Liver (tissue), 8 donors: ENCODE measurements at regions not wholly inside any gene's neighbourhood (a gene's known extent, or its start where the extent isn't known, plus 50 kb on each side); places are given as distances from the start of the nearest gene placed in this dataset.

ENCODE experiments used
- DNase-seq: peaks from one replicate; pipeline ENCODE4 v3.0.0-alpha.2; 2017; ENCODE audit warnings: low spot score
- H3K27ac ChIP-seq, 2 donors: one replicate each; pipeline ENCODE4 v1.7.0; 2013; ENCODE audit warnings: inconsistent platforms in 2 of 2, low read length in 2 of 2, control low read depth in 1 of 2, low read depth in 1 of 2, mild to moderate bottlenecking in 1 of 2
- H3K27me3 ChIP-seq, 4 donors: one replicate each; pipeline versions ENCODE4 v1.6.1 to v1.7.0; 2013; ENCODE audit warnings: low read length in 3 of 4, inconsistent platforms in 1 of 4, mild to moderate bottlenecking in 1 of 4, moderate library complexity in 1 of 4; ENCODE audit not compliant: control insufficient read depth in 4 of 4, insufficient read depth in 4 of 4
- H3K36me3 ChIP-seq, 4 donors: one replicate each; pipeline versions ENCODE4 v1.6.1 to v1.7.0; 2013; ENCODE audit warnings: low read length in 3 of 4, mild to moderate bottlenecking in 3 of 4, low read depth in 1 of 4, moderate library complexity in 1 of 4; ENCODE audit not compliant: control insufficient read depth in 4 of 4, insufficient read depth in 3 of 4
- H3K4me1 ChIP-seq, 4 donors: one replicate each; pipeline versions ENCODE4 v1.6.1 to v1.7.0; 2013; ENCODE audit warnings: low read length in 3 of 4, mild to moderate bottlenecking in 3 of 4, moderate library complexity in 1 of 4; ENCODE audit not compliant: control insufficient read depth in 4 of 4, insufficient read depth in 4 of 4
- H3K4me3 ChIP-seq, 3 donors: one replicate each; pipeline versions ENCODE4 v1.6.1 to v1.7.0; 2013; ENCODE audit warnings: low read length in 3 of 3, control low read depth in 1 of 3, low read depth in 1 of 3, mild to moderate bottlenecking in 1 of 3
- H3K9ac ChIP-seq, 2 donors: one replicate each; pipeline ENCODE4 v1.7.0; 2013; ENCODE audit warnings: low read length in 2 of 2, mild to moderate bottlenecking in 2 of 2, moderate library complexity in 2 of 2, control low read depth in 1 of 2, low read depth in 1 of 2
- H3K9me3 ChIP-seq, 4 donors: one replicate each; pipeline versions ENCODE4 v1.6.1 to v1.7.0; 2013; ENCODE audit warnings: low read length in 3 of 4; ENCODE audit not compliant: control insufficient read depth in 4 of 4
- ATF3 ChIP-seq: IDR thresholded peaks from 2 replicates; pipeline ENCODE4 v1.6.1; 2016; ENCODE audit warnings: antibody characterized with exemption
- EGR1 ChIP-seq, 2 donors: IDR thresholded peaks; 2 replicates each; pipeline ENCODE4 v1.6.1; 2016 to 2018; ENCODE audit warnings: antibody characterized with exemption in 2 of 2, low read depth in 2 of 2
- FOXA1 ChIP-seq: IDR thresholded peaks from 2 replicates; pipeline ENCODE4 v1.6.1; 2016; ENCODE audit warnings: antibody characterized with exemption
- FOXA2 ChIP-seq: IDR thresholded peaks from 2 replicates; pipeline ENCODE4 v1.6.1; 2016; ENCODE audit warnings: antibody characterized with exemption
- GABPA ChIP-seq, 2 donors: IDR thresholded peaks in 1 of 2; conservative IDR thresholded peaks in 1 of 2; 2 replicates each; pipeline ENCODE4 v1.6.1; 2016; ENCODE audit warnings: antibody characterized with exemption in 2 of 2, mild to moderate bottlenecking in 1 of 2, moderate library complexity in 1 of 2
- HNF4A ChIP-seq, 2 donors: conservative IDR thresholded peaks; 2 replicates each; pipeline ENCODE4 v1.6.1; 2016; ENCODE audit warnings: antibody characterized with exemption in 2 of 2, mild to moderate bottlenecking in 2 of 2
- HNF4G ChIP-seq: IDR thresholded peaks from 2 replicates; pipeline ENCODE4 v1.6.1; 2016; ENCODE audit warnings: antibody characterized with exemption
- JUND ChIP-seq, 2 donors: IDR thresholded peaks; 2 replicates each; pipeline ENCODE4 v1.6.1; 2016; ENCODE audit warnings: antibody characterized with exemption in 2 of 2
- NR2F2 ChIP-seq: IDR thresholded peaks from 2 replicates; pipeline ENCODE4 v1.6.1; 2016; ENCODE audit warnings: antibody characterized with exemption
- RAD21 ChIP-seq, 2 donors: IDR thresholded peaks; 2 replicates each; pipeline ENCODE4 v1.6.1; 2016; ENCODE audit warnings: antibody characterized with exemption in 2 of 2, mild to moderate bottlenecking in 2 of 2
- REST ChIP-seq: IDR thresholded peaks from 2 replicates; pipeline ENCODE4 v1.6.1; 2016; ENCODE audit warnings: antibody characterized with exemption, mild to moderate bottlenecking
- RXRA ChIP-seq, 2 donors: IDR thresholded peaks; 2 replicates each; pipeline ENCODE4 v1.6.1; 2017 to 2018; ENCODE audit warnings: antibody characterized with exemption in 2 of 2, mild to moderate bottlenecking in 1 of 2
- SP1 ChIP-seq: IDR thresholded peaks from 2 replicates; pipeline ENCODE4 v1.6.1; 2018; ENCODE audit warnings: antibody characterized with exemption, mild to moderate bottlenecking
- TAF1 ChIP-seq: conservative IDR thresholded peaks from 2 replicates; pipeline ENCODE4 v1.6.1; 2016; ENCODE audit warnings: antibody characterized with exemption, mild to moderate bottlenecking
- WGBS: extraction: QIAGEN DNeasy Blood & Tissue Kit; methylation state at CpG from one replicate; pipeline ENCODE4 v1.1.7; 2013; 5-methylcytosine and 5-hydroxymethylcytosine counted together
- TF ChIP-seq, protein P1 (sequence below): fragments of 150-350 bp; IDR thresholded peaks from 2 replicates; pipeline ENCODE4 v1.5.1; 2017; ENCODE audit warnings: improper control_type of control experiment, low read depth, low read length; ENCODE audit not compliant: missing input control
- TF ChIP-seq, protein P2 (sequence below): IDR thresholded peaks from 2 replicates; pipeline ENCODE4 v1.6.1; 2016; ENCODE audit warnings: antibody characterized with exemption
- donor health status: healthy.
- donor health status: healthy.
- donor health status: healthy.
- donor health status: healthy.
- donor health status: healthy.

GRCh38 chr2:13537771-13538349 lies 821.1 kb downstream of the TRIB2 start:
- no peak for DNase-seq
- no peak overlapping the region for H3K4me3 ChIP-seq
- H3K27me3 ChIP-seq, result peaks cover 0 to 3% (median 0%) of the 10 kb centered on the region in 4 donors
- no peaks in the 10 kb centered on the region for H3K4me1 ChIP-seq
- no peak overlapping the region for H3K9ac ChIP-seq
- no peaks in the 10 kb centered on the region for H3K36me3 ChIP-seq
- H3K9me3 ChIP-seq, result no peaks in the 10 kb centered on the region
- WGBS, result 67% methylated on average over 9 of the region's 9 CpGs
- no peak for TF ChIP-seq SP1
- TF ChIP-seq HNF4A (conservative IDR thresholded peaks at IDR 0.05), result no peak
- H3K27ac ChIP-seq, result no peak overlapping the region

DNA sequence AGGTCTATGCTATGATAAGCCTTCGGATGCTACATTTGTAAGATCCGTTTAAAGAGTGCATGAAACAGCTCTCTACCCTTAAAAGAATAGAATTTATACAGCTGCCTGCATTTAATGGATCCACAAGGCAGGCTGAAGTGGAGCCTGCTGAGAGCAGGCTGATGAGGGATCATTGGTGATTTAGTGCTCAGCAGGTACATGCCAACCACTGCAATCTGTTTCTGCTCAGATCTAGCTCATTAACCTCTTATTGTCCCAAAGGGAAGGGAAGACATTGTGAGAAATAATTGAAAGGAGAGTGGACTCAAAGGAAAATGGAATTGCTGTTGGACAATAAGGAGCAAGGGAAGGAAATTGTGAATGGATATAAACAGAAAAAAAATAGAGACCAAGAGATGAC lies 822.6 kb downstream of the TRIB2 start:
- 58% methylated on average over 2 of the region's 2 CpGs for WGBS
- DNase-seq, result no peak
- H3K4me1 ChIP-seq, result no peaks in the 10 kb centered on the region
- H3K27me3 ChIP-seq, result peaks cover 0 to 3% (median 0%) of the 10 kb centered on the region in 4 donors
- TF ChIP-seq FOXA1 (no peak), HNF4A (conservative IDR thresholded peaks at IDR 0.05) (no peak), SP1 (no peak), HNF4G (no peak), JUND (IDR thresholded peaks at IDR 0.05) (no peak), FOXA2 (no peak), RAD21 (IDR thresholded peaks at IDR 0.05) (no peak), GABPA (IDR thresholded peaks at IDR 0.05 in 1 of 2, conservative IDR thresholded peaks at IDR 0.05 in 1 of 2) (no peak), EGR1 (IDR thresholded peaks at IDR 0.05; ENCODE audit: low read depth in 2 of 2) (no peak), RXRA (IDR thresholded peaks at IDR 0.05) (no peak)
- TF ChIP-seq, protein P1, sequence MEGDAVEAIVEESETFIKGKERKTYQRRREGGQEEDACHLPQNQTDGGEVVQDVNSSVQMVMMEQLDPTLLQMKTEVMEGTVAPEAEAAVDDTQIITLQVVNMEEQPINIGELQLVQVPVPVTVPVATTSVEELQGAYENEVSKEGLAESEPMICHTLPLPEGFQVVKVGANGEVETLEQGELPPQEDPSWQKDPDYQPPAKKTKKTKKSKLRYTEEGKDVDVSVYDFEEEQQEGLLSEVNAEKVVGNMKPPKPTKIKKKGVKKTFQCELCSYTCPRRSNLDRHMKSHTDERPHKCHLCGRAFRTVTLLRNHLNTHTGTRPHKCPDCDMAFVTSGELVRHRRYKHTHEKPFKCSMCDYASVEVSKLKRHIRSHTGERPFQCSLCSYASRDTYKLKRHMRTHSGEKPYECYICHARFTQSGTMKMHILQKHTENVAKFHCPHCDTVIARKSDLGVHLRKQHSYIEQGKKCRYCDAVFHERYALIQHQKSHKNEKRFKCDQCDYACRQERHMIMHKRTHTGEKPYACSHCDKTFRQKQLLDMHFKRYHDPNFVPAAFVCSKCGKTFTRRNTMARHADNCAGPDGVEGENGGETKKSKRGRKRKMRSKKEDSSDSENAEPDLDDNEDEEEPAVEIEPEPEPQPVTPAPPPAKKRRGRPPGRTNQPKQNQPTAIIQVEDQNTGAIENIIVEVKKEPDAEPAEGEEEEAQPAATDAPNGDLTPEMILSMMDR, result no peak
- TF ChIP-seq, protein P2, sequence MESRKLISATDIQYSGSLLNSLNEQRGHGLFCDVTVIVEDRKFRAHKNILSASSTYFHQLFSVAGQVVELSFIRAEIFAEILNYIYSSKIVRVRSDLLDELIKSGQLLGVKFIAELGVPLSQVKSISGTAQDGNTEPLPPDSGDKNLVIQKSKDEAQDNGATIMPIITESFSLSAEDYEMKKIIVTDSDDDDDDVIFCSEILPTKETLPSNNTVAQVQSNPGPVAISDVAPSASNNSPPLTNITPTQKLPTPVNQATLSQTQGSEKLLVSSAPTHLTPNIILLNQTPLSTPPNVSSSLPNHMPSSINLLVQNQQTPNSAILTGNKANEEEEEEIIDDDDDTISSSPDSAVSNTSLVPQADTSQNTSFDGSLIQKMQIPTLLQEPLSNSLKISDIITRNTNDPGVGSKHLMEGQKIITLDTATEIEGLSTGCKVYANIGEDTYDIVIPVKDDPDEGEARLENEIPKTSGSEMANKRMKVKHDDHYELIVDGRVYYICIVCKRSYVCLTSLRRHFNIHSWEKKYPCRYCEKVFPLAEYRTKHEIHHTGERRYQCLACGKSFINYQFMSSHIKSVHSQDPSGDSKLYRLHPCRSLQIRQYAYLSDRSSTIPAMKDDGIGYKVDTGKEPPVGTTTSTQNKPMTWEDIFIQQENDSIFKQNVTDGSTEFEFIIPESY, result no peak
- no peak overlapping the region for H3K4me3 ChIP-seq
- no peak overlapping the region for H3K9ac ChIP-seq
- H3K27ac ChIP-seq, result no peak overlapping the region
- H3K9me3 ChIP-seq, result no peaks in the 10 kb centered on the region
- no peaks in the 10 kb centered on the region for H3K36me3 ChIP-seq

DNA sequence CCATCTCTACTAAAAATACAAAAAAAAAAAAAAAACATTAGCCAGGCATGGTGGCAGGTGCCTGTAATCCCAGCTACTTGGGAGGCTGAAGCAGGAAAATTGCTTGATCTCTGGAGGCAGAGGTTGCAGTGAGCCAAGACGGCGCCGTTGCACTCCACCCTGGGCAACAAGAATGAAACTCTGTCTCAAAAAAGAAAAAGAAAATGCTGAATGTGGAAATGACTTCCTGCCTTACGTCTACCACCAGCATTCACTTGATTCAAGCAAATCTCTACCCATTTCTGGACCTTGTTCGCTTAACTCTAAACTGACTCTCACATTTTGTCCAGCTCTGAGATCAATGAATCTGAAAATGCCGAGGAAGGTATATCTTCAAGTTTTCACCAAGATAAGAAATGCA lies 825.3 kb downstream of the TRIB2 start:
- Histone ChIP-seq H3K4me3 (no peak overlapping the region), H3K36me3 (no peaks in the 10 kb centered on the region), H3K27ac (no peak overlapping the region), H3K9ac (no peak overlapping the region), H3K9me3 (no peaks in the 10 kb centered on the region), H3K27me3 (peaks cover 0 to 3% (median 0%) of the 10 kb centered on the region in 4 donors), H3K4me1 (no peaks in the 10 kb centered on the region)
- TF ChIP-seq NR2F2, result no peak
- TF ChIP-seq GABPA (IDR thresholded peaks at IDR 0.05 in 1 of 2, conservative IDR thresholded peaks at IDR 0.05 in 1 of 2), result no peak
- TF ChIP-seq TAF1, result no peak
- TF ChIP-seq, protein P1, result no peak
- no peak for TF ChIP-seq HNF4A (conservative IDR thresholded peaks at IDR 0.05)
- no peak for TF ChIP-seq RAD21 (IDR thresholded peaks at IDR 0.05)
- TF ChIP-seq HNF4G, result no peak
- TF ChIP-seq REST, result no peak
- TF ChIP-seq SP1, result no peak
- TF ChIP-seq RXRA (IDR thresholded peaks at IDR 0.05), result no peak
- no peak for TF ChIP-seq FOXA1
- no peak for TF ChIP-seq EGR1 (IDR thresholded peaks at IDR 0.05; ENCODE audit: low read depth in 2 of 2)
- TF ChIP-seq FOXA2, result no peak
- TF ChIP-seq ATF3, result no peak
- 74% methylated on average over 6 of the region's 6 CpGs for WGBS
- DNase-seq, result no peak
